Activated T-helper 9 cell treated with anti-CD3 and anti-CD28 coated beads, Interleukin-2, amount 50 U/mL, for 16 hours (primary cell): ENCODE measurements at regions not wholly inside any gene's neighbourhood (a gene's known extent, or its start where the extent isn't known, plus 50 kb on each side); places are given as distances from the start of the nearest gene placed in this dataset.
"Not testable (repeated sequence)": the region's sequence is repeated elsewhere in the genome, so short reads cannot be mapped to it uniquely, and the experiment has no call there.

Experiments used
- DNase-seq: peaks from one replicate; pipeline ENCODE4 v3.0.0-alpha.2; 2020; ENCODE audit warnings: low read depth

DNA sequence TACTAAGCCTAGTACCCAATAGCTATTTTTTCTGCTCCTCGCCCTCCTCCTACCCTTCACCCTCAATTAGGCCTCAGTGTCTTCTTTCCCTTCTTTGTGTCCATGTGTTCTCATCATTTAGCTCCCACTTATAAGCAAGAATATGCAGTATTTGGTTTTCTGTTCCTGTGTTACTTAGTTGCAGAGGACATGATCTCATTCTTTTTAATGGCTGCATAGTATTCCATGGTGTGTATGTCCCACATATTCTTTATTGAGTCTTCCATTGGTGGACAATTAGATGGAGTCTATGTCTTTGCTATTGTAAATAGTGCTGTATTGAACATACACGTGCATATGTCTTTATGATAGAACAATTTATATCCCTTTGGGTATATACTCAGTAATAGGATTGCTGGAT is 106.9 kb upstream of the NR5A2 start:
- DNase-seq = no peak

DNA sequence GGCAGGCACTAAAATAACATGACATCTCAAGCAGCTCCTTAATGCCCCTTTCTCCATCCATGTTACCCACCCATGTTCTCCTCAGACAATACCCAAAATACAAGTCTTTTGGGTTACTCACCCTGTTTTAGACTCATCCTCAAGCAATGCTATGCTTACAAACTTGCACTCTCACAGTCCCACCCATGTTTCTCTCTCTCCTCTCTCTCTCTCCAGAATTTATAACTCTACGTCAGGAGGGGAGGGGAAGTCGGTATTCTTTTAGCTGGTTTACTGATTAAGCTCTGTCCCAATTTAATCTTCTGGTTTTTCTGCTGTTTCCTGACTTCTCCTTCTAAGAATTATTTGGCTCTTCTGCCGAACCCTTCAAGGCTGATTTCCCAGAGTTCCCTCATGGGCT is 98.0 kb upstream of the NR5A2 start:
- no peak for DNase-seq

- DNase-seq = not testable (repeated sequence)
Observed at GRCh38 chr1:199930067-199930466, 97.4 kb upstream of the NR5A2 start.

GRCh38 chr1:199931666-199932377 is 95.7 kb upstream of the NR5A2 start:
- no peak for DNase-seq

GRCh38 chr1:199932462-199932861 is 95.0 kb upstream of the NR5A2 start:
- no peak for DNase-seq

DNA sequence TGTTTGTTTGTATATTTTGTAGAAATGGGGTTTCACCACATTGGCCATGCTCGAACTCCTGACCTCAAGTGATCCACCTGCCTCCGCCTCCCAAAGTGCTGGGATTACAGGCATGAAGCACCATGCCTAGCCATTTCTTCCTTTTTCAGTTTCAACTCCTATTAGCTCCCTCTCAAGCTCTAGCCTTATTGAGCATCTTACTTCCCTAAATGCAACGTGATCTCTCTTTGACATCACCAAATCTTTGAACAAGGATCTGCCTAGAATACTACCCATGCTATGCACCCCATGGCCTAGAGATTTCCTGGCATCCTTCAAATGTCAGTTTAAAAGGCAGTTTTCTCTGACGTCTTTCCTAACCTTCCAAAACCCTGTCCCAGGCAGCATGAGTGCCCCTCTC is 91.1 kb upstream of the NR5A2 start:
- DNase-seq = no peak

GRCh38 chr1:199937161-199937560 is 90.3 kb upstream of the NR5A2 start:
- no peak for DNase-seq

DNA sequence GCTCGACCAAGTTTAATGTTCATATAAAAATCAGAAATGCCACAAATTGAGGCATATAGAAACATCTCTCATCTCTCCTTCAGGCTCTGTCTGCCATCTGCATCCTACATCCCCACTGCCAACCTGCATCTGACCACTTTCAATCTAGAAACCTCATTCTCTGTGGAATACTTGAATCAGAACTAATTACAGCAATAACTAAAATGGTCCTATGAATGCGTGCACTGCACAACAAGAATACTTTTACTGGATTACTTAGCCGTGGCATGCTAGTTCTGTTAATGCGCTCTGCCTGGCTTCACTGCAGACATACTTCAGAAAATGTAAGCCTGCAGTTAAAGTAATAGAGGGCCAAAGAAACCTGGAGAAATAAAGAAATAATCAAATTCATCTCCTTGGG is 89.8 kb upstream of the NR5A2 start:
- DNase-seq = no peak

DNA sequence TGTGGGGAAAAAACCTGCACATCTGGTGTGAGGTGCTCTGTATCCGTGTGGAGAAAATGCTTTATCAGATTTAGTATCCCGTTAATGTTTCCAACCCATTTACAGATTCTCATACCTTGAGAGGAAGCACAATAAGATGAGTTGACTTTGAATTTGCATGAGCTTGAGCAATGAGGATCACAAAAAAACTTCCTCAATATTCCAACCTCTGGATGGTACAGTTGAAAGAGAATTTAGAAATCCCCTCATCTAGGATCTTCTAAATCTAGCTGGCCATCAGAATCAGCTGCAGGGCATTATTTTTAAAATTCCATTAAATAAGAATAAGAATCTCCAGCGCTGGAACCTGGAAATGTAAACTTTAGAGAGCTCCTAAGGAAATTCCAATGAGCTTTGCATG is 82.5 kb upstream of the NR5A2 start:
- no peak for DNase-seq

DNA sequence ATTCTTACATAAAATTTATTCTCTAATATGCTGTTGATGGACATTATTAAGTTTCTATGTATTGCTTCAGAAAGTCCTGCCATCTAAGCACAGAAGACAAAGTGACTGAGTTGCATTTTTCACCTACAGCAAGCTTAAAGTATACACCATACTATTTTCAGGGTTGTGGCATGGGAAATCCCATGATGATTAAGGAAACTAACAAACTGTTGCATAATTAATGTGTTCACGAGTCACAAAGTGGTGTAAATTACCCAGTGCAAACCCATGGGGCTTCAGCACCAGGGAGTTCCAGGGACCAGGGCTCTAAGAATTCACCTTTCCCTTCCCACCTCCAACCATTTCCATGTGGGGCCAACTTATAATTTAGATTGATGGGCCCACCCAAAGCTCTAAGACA is 81.9 kb upstream of the NR5A2 start:
- no peak for DNase-seq

- DNase-seq = no peak
Observed at GRCh38 chr1:199946305-199947155, 81.0 kb upstream of the NR5A2 start.

DNA sequence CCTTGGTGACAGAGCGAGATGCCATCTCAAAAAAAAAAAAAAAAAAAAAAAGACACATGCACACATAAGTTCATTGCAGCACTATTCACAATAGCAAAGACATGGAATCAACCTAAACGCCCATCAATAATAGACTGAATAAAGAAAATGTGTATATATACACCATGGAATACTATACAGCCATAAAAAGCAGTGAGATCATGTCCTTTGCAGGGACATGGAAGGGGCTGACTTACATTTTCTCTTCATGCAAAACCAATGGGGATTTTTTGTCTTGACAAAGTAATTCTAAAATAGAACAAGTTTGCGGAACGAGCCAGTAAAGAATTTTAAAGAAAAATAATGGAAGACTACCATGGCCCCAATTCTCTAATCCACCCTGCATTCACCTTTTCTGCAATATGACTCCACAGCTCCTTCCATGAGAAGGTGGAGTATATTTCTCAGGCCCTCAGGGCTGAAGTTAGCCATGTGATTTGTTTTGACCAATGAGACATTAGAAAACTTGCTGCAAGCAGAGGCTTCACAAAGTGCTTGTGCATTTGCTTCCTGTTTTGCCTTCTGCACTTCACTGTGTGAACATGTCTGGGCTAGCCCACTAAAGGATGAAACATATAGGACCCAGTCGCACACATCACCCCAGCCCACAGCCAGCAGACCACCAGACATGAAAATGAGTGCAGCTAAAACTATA is 78.8 kb upstream of the NR5A2 start:
- DNase-seq = no peak

GRCh38 chr1:199951005-199951404 is 76.5 kb upstream of the NR5A2 start:
- not testable (repeated sequence) for DNase-seq

- no peak for DNase-seq
Observed at GRCh38 chr1:199953651-199954050, 73.9 kb upstream of the NR5A2 start.

GRCh38 chr1:199954699-199955098 is 72.8 kb upstream of the NR5A2 start:
- DNase-seq = no peak

DNA sequence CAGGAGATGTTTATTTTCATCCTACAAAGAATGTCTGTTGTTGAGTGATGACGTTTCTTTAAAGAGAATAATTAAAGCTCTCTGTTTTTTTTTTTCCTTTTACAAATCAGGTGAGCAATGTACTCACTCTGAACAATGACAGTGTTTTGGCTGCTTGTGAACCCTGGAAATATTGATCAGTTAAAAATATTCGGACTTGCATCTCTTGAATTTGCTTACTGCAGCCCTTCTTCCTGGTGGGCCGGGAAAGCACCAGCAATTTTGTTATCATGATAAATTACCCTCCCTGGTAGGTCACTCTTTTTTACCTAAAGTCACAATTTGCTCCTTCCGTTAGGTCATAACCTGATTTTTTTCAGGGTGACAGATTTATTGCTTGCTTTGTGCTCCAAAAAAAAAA is 72.3 kb upstream of the NR5A2 start:
- DNase-seq = no peak

DNA sequence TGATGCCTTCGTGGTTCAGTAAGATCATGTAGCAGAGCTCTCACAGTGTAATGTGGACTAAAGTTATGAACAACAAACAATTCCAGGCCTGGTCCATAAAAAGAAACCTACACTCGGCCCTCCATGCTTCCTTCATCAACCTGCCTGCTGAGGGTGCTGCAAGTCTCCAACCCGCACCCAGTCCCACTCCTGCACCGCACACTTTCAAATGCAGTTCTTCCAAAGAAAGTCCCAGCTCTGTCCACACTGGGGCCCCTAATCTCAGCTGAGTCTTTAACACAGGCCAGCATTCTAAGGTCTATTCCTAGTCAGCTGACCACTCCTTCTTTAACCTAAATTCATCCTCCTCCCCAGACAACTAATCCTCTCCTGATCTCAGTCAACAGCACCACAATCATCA is 71.5 kb upstream of the NR5A2 start:
- DNase-seq = no peak

DNA sequence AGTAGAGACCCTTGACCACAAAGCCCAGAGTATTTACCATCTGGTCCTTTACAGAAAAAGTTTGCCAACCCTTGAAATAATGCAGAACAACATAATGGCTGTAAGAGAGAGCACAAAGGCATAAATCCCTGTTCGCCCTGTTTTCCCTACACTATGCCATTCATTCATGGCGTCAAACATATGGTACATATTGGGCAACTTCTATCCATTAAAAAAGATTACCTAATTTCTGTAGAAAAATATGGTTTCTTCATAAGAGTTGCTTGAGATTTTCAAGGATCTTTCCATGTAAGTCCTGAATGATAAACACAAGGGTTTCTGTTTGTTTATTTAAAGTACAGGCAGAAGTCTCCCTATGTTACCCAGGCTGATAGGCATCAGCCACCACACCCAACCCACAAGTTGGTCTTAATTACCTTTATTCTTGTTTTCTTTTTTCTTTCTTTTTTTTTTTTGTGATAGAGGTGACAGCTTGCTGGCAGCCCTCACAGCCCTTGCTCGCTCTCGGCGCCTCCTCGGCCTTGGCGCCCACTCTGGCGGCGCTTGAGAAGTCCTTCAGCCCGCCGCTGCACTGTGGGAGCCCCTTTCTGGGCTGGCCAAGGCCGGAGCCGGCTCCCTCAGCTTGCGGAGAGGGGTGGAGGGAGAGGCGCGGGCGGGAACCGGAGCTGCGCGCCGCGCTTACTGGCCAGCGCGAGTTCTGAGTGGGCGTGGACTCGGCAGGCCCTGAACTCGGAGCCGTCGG is 68.3 kb upstream of the NR5A2 start:
- no peak for DNase-seq

GRCh38 chr1:199959775-199960110 is 67.8 kb upstream of the NR5A2 start:
- no peak for DNase-seq

- no peak for DNase-seq
Observed at GRCh38 chr1:199970125-199970524, 57.4 kb upstream of the NR5A2 start.

GRCh38 chr1:199976496-199977144 is 50.9 kb upstream of the NR5A2 start:
- no peak for DNase-seq
